ENCODE measurements at regions not wholly inside any gene's neighbourhood (a gene's known extent, or its start where the extent isn't known, plus 50 kb on each side); places are given as distances from the start of the nearest gene placed in this dataset.

- Histone ChIP-seq H3K9me3 (no peaks in the 10 kb centered on the region), H3K36me3 (no peaks in the 10 kb centered on the region), H3K27me3 (peaks cover 0 to 33% (median 0%) of the 10 kb centered on the region in 4 donors), H3K4me1 (no peaks in the 10 kb centered on the region), H3K4me3 (no peak overlapping the region), H3K27ac (no peak overlapping the region)
- TF ChIP-seq CTCF (IDR thresholded peaks at IDR 0.05) (no peak), POLR2A (IDR thresholded peaks at IDR 0.05) (no peak)
- no peak for DNase-seq
- intact Hi-C loops (cut with DNase I): loop anchor here (5.0 kb wide), 1 partner anchor 54 kb away; no protein-coding TSS in a partner anchor
- 90 to 96% methylated on average over 11 to 12 of the region's 21 CpGs for WGBS, 2 donors
These were observed 57.0 kb upstream of the LMX1B start for GRCh38 chr9:126556560-126557250.

DNA sequence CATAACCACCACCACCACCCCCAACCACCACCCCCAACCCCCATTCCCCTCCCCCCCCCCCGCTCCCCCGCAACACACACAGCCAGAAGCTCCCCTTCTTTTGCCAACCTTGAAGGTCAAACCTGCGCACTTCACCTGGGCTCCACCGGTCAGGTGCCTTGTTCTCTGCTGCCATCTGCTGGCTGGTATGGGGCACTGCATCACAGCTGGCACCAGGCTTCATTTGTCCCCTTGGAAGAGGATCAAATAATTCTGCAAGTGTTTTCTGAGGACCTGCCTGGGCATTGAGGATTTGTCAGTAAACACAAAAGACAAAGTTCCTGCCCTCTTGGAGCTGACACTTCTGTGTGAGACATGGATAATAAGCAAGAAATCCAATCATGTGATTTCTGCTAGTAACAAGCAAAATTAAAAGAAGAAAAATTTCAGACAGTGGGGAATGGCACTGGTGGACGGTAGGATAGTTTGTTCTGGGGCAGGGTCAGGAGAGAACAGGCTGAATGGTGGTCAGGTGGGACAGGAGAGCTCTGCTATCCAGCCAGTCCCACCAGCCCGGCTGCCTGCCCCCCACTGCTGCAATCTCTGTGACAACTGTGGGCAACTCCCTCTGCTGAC lies 55.6 kb upstream of the LMX1B start:
- H3K27ac ChIP-seq: no peak overlapping the region
- no peak overlapping the region for H3K4me3 ChIP-seq
- peaks cover 0 to 48% (median 0%) of the 10 kb centered on the region in 4 donors for H3K27me3 ChIP-seq
- whole genome bisulfite sequencing, 2 donors: 23 to 50% methylated on average over 1 to 2 of the region's 6 CpGs
- H3K36me3 ChIP-seq: no peaks in the 10 kb centered on the region
- H3K4me1 ChIP-seq: no peaks in the 10 kb centered on the region
- DNase-seq: no peak
- intact Hi-C loops (cut with DNase I): loop anchor here (5.0 kb wide), 1 partner anchor 56 kb away; no protein-coding TSS in a partner anchor
- H3K9me3 ChIP-seq: no peaks in the 10 kb centered on the region
- no peak for TF ChIP-seq POLR2A (IDR thresholded peaks at IDR 0.05)
- TF ChIP-seq CTCF (IDR thresholded peaks at IDR 0.05): peak; percentile 93 to 97 (median 96)

DNA sequence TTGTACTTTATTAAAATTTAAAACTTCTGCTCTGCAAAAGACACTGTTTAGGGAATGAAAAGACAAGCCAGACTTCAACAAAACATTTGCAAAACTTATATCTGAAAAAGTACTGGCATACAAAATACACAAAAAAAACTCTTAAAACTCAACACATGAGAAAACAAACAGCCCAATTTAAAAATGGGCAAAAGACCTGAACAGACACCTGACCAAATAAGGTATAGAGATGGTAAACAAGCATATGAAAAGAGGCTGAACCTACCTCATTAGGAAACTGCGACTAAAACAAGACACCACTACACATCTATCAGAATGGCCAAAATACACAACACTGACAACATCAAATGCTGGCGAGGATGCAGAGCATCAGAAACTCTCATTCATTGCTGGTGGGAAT lies 54.4 kb upstream of the LMX1B start:
- TF ChIP-seq CTCF (IDR thresholded peaks at IDR 0.05) (no peak), POLR2A (IDR thresholded peaks at IDR 0.05) (no peak)
- WGBS, 2 donors: 69 to 73% methylated on average over 2 of the region's 2 CpGs
- Histone ChIP-seq H3K4me1 (no peaks in the 10 kb centered on the region), H3K27ac (no peak overlapping the region), H3K27me3 (peaks cover 0 to 59% (median 0%) of the 10 kb centered on the region in 4 donors), H3K9me3 (no peaks in the 10 kb centered on the region), H3K4me3 (no peak overlapping the region), H3K36me3 (no peaks in the 10 kb centered on the region)
- intact Hi-C loops (cut with DNase I): loop anchor here (5.0 kb wide), 1 partner anchor 57 kb away; no protein-coding TSS in a partner anchor
- no peak for DNase-seq

DNA sequence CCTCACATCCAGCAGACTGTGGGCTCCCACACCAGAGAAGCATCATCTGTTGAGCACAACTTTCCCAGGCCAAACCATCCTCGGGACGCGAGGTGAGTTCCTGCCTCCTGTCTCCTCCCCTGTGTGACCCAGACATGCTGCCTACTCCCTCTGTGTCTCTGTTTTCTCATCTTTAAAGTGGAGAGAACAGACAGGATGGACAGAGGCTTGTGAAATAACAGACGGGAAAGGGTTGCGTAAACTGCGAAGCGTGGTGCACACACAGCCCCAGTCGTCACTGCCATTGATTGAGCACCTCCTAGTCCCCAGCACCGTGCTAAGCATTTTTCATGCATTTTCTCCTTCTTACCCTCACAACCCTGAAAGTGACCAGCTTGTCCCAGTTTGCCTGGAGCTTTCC lies 52.1 kb upstream of the LMX1B start:
- intact Hi-C loops (cut with DNase I): no loop called here
- TF ChIP-seq CTCF (IDR thresholded peaks at IDR 0.05) (no peak), POLR2A (IDR thresholded peaks at IDR 0.05) (no peak)
- H3K4me1 ChIP-seq: no peaks in the 10 kb centered on the region
- H3K9me3 ChIP-seq: no peaks in the 10 kb centered on the region
- peaks cover 0 to 82% (median 0%) of the 10 kb centered on the region in 4 donors for H3K27me3 ChIP-seq
- 55 to 57% methylated on average over 7 to 9 of the region's 9 CpGs for WGBS, 2 donors
- no peak for DNase-seq
- H3K27ac ChIP-seq: no peak overlapping the region
- no peak overlapping the region for H3K4me3 ChIP-seq
- no peaks in the 10 kb centered on the region for H3K36me3 ChIP-seq

GRCh38 chr9:126563556-126563955 lies 50.2 kb upstream of the LMX1B start:
- no peak overlapping the region for H3K4me3 ChIP-seq
- TF ChIP-seq CTCF (IDR thresholded peaks at IDR 0.05): no peak
- WGBS, 2 donors: 67 to 80% methylated on average over 1 to 2 of the region's 4 CpGs
- H3K4me1 ChIP-seq: no peaks in the 10 kb centered on the region
- no peak overlapping the region for H3K27ac ChIP-seq
- H3K27me3 ChIP-seq: peaks cover 0 to 93% (median 0%) of the 10 kb centered on the region in 4 donors
- no peak for DNase-seq
- no peaks in the 10 kb centered on the region for H3K9me3 ChIP-seq
- intact Hi-C loops (cut with DNase I): no loop called here
- no peaks in the 10 kb centered on the region for H3K36me3 ChIP-seq

Measured in esophagus squamous epithelium (tissue), 5 donors.